BE2C (cell line): ENCODE measurements at regions not wholly inside any gene's neighbourhood (a gene's known extent, or its start where the extent isn't known, plus 50 kb on each side); places are given as distances from the start of the nearest gene placed in this dataset.

Experiments
- DNase-seq: peaks from one replicate; pipeline ENCODE4 v3.0.0-alpha.2; 2020
- H3K27me3 ChIP-seq: fragments of 250-450 bp; sonication (Bioruptor Pico); 2 replicates; pipeline ENCODE4 v1.5.1; 2020; ENCODE audit warnings: mild to moderate bottlenecking
- H3K36me3 ChIP-seq: fragments of 250-450 bp; sonication (Bioruptor Pico); 2 replicates; pipeline ENCODE4 v1.5.1; 2020; ENCODE audit warnings: mild to moderate bottlenecking
- H3K4me1 ChIP-seq: fragments of 250-450 bp; sonication (Bioruptor Pico); 2 replicates; pipeline ENCODE4 v1.5.1; 2020
- H3K4me3 ChIP-seq: 2 replicates; pipeline ENCODE4 v1.5.1; 2011; ENCODE audit warnings: low read depth, low read length
- H3K9me3 ChIP-seq: fragments of 250-450 bp; sonication (Bioruptor Pico); 2 replicates; pipeline ENCODE4 v1.5.1; 2020
- CTCF ChIP-seq: IDR thresholded peaks from 2 replicates; pipeline ENCODE4 v1.5.1; 2012; ENCODE audit warnings: mild to moderate bottlenecking, low read depth, low read length

GRCh38 chr15:96807361-96807760, 476.9 kb downstream of the NR2F2 start:
- TF ChIP-seq CTCF, result no peak
- no peaks in the 10 kb centered on the region for H3K27me3 ChIP-seq
- H3K36me3 ChIP-seq, result no peaks in the 10 kb centered on the region
- H3K9me3 ChIP-seq, result no peaks in the 10 kb centered on the region
- H3K4me3 ChIP-seq, result no peak overlapping the region
- H3K4me1 ChIP-seq, result no peaks in the 10 kb centered on the region
- DNase-seq, result no peak

DNA sequence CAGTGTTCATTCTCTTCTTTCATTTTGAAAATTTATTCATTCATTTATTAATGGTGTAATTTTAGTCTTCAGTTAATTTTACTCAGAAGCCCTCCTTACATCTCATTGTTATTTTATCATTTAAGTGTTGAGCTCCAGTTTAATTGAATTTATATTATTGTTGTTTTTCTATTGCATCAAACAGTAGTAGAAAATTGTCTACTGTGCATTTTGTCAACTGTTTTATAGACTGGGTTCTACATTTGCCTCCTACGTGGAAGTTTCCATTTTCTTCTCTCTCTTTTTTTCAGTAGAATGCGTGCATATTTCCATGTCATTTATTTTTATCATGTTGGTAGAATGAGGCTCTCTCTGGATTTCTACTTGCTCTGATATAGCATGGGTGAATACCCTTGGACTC, 487.4 kb downstream of the NR2F2 start:
- Histone ChIP-seq H3K4me3 (no peak overlapping the region), H3K9me3 (no peaks in the 10 kb centered on the region), H3K4me1 (no peaks in the 10 kb centered on the region), H3K27me3 (no peaks in the 10 kb centered on the region), H3K36me3 (no peaks in the 10 kb centered on the region)
- TF ChIP-seq CTCF, result no peak
- no peak for DNase-seq

DNA sequence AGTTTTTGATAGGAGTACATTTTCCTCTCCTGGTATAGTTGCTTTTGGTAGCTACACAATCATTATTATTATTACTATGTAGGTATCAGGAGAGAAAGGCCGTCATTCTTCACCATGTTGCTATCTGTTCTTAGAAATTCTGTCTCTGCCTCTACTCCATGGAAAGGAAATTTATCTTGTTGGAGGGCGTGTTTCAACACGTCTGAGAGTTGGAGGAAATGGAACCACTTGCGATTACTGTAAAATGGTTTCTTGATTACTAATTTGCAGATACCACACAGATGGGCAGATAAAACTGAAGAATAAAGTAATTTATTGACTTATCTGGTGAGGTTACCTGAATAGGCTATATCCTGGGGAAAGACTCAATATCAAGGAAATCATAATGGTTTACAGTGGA, 488.4 kb downstream of the NR2F2 start:
- H3K27me3 ChIP-seq, result no peaks in the 10 kb centered on the region
- no peaks in the 10 kb centered on the region for H3K36me3 ChIP-seq
- no peaks in the 10 kb centered on the region for H3K9me3 ChIP-seq
- no peaks in the 10 kb centered on the region for H3K4me1 ChIP-seq
- no peak overlapping the region for H3K4me3 ChIP-seq
- DNase-seq, result no peak
- no peak for TF ChIP-seq CTCF

- Histone ChIP-seq H3K4me1 (no peaks in the 10 kb centered on the region), H3K9me3 (no peaks in the 10 kb centered on the region), H3K36me3 (no peaks in the 10 kb centered on the region), H3K4me3 (no peak overlapping the region), H3K27me3 (no peaks in the 10 kb centered on the region)
- no peak for DNase-seq
- TF ChIP-seq CTCF, result no peak
Observed at GRCh38 chr15:96827981-96828380, 497.5 kb downstream of the NR2F2 start.

GRCh38 chr15:96837241-96837970, 506.9 kb downstream of the NR2F2 start:
- H3K27me3 ChIP-seq, result no peaks in the 10 kb centered on the region
- DNase-seq, result no peak
- H3K4me3 ChIP-seq, result no peak overlapping the region
- no peaks in the 10 kb centered on the region for H3K4me1 ChIP-seq
- no peaks in the 10 kb centered on the region for H3K36me3 ChIP-seq
- H3K9me3 ChIP-seq, result no peaks in the 10 kb centered on the region
- no peak for TF ChIP-seq CTCF

DNA sequence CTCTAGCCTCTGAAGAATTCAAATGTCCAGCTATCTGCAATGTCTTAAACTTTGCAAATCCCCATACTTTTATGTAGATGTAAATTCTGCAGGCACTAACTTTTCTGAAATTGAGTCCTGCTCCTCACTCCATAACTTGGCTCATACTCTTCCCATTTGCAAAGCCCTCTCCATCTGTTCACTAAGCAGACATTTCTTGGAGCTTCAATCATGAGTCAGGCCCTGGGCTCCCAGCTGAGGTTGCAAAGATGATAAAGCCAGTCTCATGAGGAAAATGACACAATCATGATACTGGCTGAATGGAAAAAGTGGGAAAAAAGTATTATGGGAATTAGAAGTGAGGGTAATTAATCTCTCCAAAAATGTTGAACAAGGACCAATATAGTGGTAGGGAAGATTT, 507.6 kb downstream of the NR2F2 start:
- Histone ChIP-seq H3K36me3 (no peaks in the 10 kb centered on the region), H3K27me3 (no peaks in the 10 kb centered on the region), H3K9me3 (no peaks in the 10 kb centered on the region), H3K4me1 (no peaks in the 10 kb centered on the region), H3K4me3 (no peak overlapping the region)
- no peak for TF ChIP-seq CTCF
- DNase-seq, result no peak
